GM19328 (cell line): ENCODE measurements at regions not wholly inside any gene's neighbourhood (a gene's known extent, or its start where the extent isn't known, plus 50 kb on each side); places are given as distances from the start of the nearest gene placed in this dataset.
A peak's percentile ranks its signal among the peaks of the same experiment; 100 is the strongest.

Source experiments
- ATAC-seq: cut with Tn5 transposase; IDR thresholded peaks from one replicate; pipeline ENCODE4 v1.9.1; 2021; ENCODE audit warnings: mild to moderate bottlenecking, moderate library complexity; ENCODE audit not compliant: unreplicated experiment

DNA sequence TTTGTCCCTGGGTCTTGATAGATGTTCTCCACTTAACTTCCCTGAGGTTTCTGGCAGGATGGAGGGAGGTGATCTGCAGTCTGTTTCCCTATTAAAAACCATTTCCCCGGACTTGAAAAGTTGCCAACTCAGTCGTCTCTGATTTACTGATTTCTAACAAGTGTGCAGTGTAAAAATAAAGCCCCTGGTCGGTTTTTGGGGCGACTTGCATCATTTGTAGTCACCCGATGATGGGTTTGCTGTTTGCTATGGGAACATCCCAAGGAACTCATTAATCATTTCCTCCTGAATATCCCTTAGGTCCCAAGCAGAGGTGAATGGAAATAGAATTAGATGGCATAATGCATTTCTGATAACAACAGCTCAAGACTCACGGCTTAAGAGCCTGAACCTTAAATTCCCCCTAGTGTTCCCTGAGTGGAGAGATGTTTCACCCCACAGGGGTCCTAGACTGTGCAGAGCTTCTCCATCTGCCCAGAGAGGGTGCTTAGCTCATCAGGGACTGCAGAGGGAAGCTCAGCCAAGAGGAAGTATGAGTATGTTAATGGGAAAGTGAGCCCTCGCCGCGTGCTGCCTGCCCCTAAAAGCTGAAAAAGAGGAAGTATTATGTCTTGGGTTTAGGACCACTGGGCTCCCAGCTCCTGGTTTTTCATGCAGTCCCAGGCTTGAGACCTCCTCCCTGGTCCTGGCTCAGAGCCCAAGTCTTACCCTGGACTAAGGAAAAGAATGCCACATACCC is 115.1 kb upstream of the DAP start:
- no peak for ATAC-seq

- ATAC-seq, result no peak
These were observed 114.3 kb upstream of the DAP start for GRCh38 chr5:10875201-10875768.

DNA sequence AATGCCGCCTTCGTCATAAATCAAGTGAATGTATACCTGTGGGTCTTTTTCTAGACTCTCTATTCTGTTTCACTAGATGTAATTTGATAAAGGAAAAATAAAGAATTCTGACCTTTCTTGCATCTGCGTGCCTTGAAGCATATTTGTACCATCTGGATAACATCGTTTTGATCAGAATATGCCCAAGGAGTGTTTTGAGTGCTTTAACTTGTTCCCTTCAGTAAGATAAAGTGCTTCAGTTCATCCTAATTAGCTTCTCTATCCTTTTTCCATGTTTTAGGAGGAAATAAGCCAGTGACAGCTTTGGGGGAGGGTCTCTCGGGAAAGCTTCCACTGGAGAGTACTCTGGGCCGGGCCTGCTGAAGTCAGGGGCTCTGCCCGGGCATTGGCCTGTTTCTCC is 113.5 kb upstream of the DAP start:
- no peak for ATAC-seq

DNA sequence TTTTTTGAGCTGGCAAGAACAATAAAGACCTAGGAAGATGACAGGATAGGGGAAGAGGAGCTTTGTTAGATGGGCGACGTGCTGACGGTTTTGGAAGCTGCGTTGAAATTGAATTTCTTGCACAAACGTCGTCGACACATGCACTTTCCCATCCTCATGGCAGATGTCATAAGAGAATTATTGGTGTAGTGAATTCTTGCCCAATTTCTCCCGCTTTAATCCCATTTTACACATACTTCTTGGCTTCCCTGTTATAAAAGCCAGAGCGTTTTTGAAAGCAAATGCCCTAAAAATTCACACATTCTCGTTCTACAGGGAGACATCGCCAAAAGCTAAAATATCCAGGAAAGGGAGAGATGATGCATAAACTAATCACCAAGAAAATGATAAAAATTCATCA is 109.8 kb upstream of the DAP start:
- no peak for ATAC-seq

- ATAC-seq, result no peak
These were observed 107.9 kb upstream of the DAP start for GRCh38 chr5:10868956-10869355.

- no peak for ATAC-seq
These were observed 106.6 kb upstream of the DAP start for GRCh38 chr5:10867389-10868303.

- no peak for ATAC-seq
These were observed 105.9 kb upstream of the DAP start for GRCh38 chr5:10866913-10867312.

DNA sequence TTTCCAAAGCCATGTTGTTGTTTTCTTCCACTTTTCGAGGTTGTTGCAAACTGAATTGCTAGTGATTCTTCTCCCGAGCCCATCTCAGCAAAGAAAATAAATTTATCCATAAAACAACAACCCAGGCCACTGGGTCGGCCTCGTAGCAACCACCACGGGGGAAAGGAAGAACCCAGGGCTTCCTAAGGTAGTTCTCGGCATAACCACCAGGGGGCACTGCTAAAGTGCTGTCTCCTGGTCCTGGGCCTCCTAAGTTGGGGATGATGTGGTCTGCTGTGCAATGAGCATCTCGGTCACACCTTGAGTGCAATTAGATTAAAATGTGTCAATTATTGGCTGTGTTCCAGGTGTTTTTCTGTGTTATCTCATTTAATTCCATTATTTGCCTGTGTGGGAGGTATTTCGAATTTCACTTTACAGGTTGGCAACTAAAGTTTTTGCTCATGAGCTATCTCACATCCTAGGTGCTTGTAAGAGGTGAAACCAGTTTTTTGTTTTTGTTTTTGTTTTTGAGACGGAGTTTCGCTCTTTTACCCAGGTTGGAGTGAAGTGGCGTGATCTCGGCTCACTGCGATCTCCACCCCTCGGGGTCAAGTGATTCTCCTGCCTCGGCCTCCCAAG is 102.8 kb upstream of the DAP start:
- peak; percentile 82 for ATAC-seq

GRCh38 chr5:10862085-10862484 is 101.1 kb upstream of the DAP start:
- no peak for ATAC-seq

- no peak for ATAC-seq
These were observed 100.4 kb upstream of the DAP start for GRCh38 chr5:10861423-10861790.

DNA sequence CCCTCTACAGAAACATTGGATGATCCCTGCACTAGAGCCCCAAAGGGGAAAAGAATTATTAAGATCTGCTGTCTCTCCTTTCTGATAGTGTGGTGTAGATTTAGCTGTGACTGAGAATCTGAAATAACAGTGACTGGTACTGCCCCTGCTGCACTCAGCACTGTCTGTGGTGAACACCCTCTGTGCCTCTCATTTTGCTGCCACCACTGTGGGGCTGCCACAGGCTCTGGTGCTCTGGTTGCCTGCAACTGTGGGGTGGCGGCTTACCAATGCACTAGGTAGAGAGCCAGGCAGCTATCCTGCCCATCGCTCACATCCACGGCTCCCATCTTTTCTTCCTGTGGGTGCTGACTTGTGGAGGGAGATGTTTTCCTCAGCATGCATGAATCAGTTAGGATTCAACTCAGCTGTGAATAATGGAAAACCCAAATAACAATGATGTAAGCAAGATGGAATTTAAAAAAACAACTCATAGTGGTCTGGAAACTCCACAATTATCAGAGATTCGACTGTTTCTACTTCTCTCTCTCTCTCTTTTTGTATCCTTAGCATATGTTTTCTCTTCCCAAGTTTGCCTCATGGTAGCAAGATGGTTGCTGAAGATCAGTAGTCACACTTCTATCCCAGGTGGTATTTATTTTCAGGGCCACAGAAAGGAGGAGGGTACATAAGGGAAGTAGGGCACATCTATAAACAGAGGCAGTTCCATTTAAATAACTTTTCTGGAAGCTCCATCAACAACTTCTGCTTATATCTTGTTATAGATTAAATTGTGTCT is 99.8 kb upstream of the DAP start:
- ATAC-seq, result no peak

DNA sequence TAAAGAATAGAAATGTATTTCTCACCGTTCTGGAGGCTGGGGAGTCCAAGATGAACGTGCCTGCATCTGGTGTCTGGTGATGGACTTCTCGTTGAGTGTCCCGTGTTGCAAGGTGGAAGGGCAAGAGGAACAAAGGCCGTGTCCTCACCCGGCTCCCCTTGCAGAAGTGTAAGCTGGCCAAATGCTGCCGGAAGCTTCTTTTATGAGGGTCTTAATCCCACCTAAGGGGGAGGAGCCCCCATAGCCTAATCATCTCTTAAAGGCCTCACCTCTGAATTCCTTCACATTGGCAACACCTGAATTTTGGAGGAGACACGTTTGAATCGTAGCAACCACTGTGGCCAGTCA is 99.1 kb upstream of the DAP start:
- no peak for ATAC-seq

- ATAC-seq, result no peak
These were observed 98.6 kb upstream of the DAP start for GRCh38 chr5:10859393-10860195.

DNA sequence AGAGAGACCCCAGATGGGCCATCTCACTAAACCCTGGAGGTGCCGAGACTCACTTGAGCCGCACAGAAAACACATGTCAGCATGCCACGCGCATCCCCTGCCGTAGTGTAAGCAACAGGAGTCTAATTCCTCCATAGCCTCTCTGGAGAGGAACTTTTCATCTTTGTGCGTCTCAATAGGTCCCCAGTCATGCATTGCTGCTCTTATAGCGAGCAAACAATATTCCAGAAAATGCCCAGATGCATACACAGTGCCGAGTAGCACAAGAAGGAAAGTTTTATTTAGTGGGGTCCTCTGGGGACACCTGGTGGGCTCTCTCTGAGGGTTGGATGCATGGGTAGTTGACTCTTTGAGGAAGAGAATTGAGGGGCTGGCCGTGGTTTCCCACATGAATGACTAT is 97.9 kb upstream of the DAP start:
- ATAC-seq, result no peak

- no peak for ATAC-seq
These were observed 97.3 kb upstream of the DAP start for GRCh38 chr5:10858307-10858706.

GRCh38 chr5:10857338-10857733 is 96.3 kb upstream of the DAP start:
- no peak for ATAC-seq

- ATAC-seq, result no peak
These were observed 95.8 kb upstream of the DAP start for GRCh38 chr5:10856683-10857337.

DNA sequence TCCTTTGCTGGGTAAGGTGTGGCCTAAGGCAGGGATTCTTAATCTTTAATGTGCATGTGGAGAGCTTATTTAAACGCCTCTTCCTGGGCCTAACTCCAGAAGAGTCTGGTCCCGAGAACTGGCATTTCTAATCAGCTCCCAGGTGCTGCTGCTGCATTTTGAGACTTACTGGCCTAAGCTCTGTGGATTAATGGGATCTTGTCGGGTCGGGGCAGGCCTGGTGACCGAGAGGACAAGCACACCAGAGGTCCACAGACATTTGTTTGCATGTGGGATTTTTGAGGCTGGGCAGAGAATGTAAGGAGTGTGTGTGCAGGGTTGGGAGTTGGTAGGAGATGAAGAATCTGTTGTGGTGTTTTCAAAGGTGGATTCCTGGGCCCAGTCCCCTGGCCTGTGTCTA is 95.0 kb upstream of the DAP start:
- no peak for ATAC-seq

DNA sequence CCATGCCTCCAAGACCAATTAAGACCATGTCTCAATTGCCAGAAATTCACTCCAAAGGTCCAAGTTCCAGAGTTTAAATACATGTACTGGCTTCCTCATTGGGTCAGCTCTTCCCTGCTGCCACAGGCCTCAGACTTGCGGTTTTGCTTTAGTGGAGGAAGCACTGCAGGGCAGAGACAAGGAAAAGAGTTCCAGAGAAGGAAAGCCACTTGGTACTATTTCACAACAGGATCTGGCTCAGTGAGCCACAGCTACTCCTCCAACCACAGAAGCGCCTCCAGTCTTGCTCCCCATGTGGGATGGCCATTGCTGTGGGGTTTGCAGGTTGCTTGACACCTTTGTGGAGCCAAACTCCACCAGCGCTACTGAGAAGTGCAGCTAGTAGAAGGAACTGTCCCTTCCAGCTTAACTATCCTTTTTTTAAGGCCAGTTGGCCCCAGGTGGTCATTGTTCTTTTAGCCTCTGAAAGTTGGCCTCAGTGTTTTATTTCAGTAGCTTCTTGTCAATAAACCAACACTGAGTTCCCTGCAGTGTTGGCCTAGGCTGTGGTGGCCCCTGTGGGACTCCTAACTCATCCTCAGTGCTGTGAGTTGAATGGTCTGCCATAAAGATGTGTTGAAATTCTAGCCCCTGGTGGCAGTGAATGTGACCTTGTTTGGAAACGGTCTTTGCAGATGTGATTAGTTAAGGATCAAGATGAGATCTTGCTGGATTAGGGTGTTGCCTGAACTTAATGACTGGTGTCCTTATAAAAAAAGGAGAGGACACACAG is 93.7 kb upstream of the DAP start:
- ATAC-seq, result no peak
